ENCODE measurements at regions not wholly inside any gene's neighbourhood (a gene's known extent, or its start where the extent isn't known, plus 50 kb on each side); places are given as distances from the start of the nearest gene placed in this dataset.

GRCh38 chr9:129467739-129468666 lies 152.9 kb downstream of the C9orf50 start (continued):
- TF ChIP-seq, protein P1, sequence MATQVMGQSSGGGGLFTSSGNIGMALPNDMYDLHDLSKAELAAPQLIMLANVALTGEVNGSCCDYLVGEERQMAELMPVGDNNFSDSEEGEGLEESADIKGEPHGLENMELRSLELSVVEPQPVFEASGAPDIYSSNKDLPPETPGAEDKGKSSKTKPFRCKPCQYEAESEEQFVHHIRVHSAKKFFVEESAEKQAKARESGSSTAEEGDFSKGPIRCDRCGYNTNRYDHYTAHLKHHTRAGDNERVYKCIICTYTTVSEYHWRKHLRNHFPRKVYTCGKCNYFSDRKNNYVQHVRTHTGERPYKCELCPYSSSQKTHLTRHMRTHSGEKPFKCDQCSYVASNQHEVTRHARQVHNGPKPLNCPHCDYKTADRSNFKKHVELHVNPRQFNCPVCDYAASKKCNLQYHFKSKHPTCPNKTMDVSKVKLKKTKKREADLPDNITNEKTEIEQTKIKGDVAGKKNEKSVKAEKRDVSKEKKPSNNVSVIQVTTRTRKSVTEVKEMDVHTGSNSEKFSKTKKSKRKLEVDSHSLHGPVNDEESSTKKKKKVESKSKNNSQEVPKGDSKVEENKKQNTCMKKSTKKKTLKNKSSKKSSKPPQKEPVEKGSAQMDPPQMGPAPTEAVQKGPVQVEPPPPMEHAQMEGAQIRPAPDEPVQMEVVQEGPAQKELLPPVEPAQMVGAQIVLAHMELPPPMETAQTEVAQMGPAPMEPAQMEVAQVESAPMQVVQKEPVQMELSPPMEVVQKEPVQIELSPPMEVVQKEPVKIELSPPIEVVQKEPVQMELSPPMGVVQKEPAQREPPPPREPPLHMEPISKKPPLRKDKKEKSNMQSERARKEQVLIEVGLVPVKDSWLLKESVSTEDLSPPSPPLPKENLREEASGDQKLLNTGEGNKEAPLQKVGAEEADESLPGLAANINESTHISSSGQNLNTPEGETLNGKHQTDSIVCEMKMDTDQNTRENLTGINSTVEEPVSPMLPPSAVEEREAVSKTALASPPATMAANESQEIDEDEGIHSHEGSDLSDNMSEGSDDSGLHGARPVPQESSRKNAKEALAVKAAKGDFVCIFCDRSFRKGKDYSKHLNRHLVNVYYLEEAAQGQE (IDR thresholded peaks at IDR 0.05) = no peak
- TF ChIP-seq NR2F2 (IDR thresholded peaks at IDR 0.05) (no peak), RAD21 (IDR thresholded peaks at IDR 0.05) (no peak), TAF1 (conservative IDR thresholded peaks at IDR 0.05) (no peak)

GRCh38 chr9:129467004-129467588 lies 153.8 kb downstream of the C9orf50 start:
- no peak for DNase-seq (ENCODE audit: low spot score)
- Histone ChIP-seq H3K9me3 (ENCODE audit: control insufficient read depth in 4 of 4, low read length in 3 of 4) (no peaks in the 10 kb centered on the region), H3K36me3 (ENCODE audit: control insufficient read depth in 4 of 4, insufficient read depth in 3 of 4, low read depth in 1 of 4, low read length in 3 of 4) (no peaks in the 10 kb centered on the region), H3K27me3 (ENCODE audit: control insufficient read depth in 4 of 4, insufficient read depth in 4 of 4, low read length in 3 of 4) (no peaks in the 10 kb centered on the region), H3K4me1 (ENCODE audit: control insufficient read depth in 4 of 4, insufficient read depth in 4 of 4, low read length in 3 of 4) (no peaks in the 10 kb centered on the region), H3K27ac (ENCODE audit: low read depth in 1 of 2, low read length in 2 of 2) (no peak overlapping the region), H3K9ac (ENCODE audit: low read depth in 1 of 2, low read length in 2 of 2) (no peak overlapping the region), H3K4me3 (ENCODE audit: low read depth in 1 of 3, low read length in 3 of 3) (no peak overlapping the region)
- TF ChIP-seq JUND (IDR thresholded peaks at IDR 0.05) = no peak
- no peak for TF ChIP-seq MAX (IDR thresholded peaks at IDR 0.05)
- no peak for TF ChIP-seq ZBTB33 (IDR thresholded peaks at IDR 0.05)
- TF ChIP-seq HNF4A (conservative IDR thresholded peaks at IDR 0.05) = no peak
- TF ChIP-seq RAD21 (IDR thresholded peaks at IDR 0.05) = no peak
- no peak for TF ChIP-seq EGR1 (IDR thresholded peaks at IDR 0.05; ENCODE audit: low read depth in 2 of 2)
- no peak for TF ChIP-seq FOXA2 (IDR thresholded peaks at IDR 0.05)
- TF ChIP-seq NR2F2 (IDR thresholded peaks at IDR 0.05) = no peak
- no peak for TF ChIP-seq RXRA (IDR thresholded peaks at IDR 0.05)
- TF ChIP-seq GABPA (IDR thresholded peaks at IDR 0.05 in 1 of 2, conservative IDR thresholded peaks at IDR 0.05 in 1 of 2) = no peak
- WGBS = 88% methylated on average over 10 of the region's 10 CpGs
